HG02981 (cell line): ENCODE measurements at regions not wholly inside any gene's neighbourhood (a gene's known extent, or its start where the extent isn't known, plus 50 kb on each side); places are given as distances from the start of the nearest gene placed in this dataset.

ENCODE experiments used
- ATAC-seq: cut with Tn5 transposase; IDR thresholded peaks from one replicate; pipeline ENCODE4 v1.9.1; 2021; ENCODE audit warnings: mild to moderate bottlenecking, moderate library complexity; ENCODE audit not compliant: unreplicated experiment

- ATAC-seq = no peak
Measured at GRCh38 chr18:45518311-45519155, 96.7 kb upstream of the SLC14A2 start.

GRCh38 chr18:45519411-45520280 is 95.6 kb upstream of the SLC14A2 start:
- ATAC-seq = no peak

GRCh38 chr18:45521136-45521535 is 94.1 kb upstream of the SLC14A2 start:
- no peak for ATAC-seq

- no peak for ATAC-seq
Measured at GRCh38 chr18:45521777-45522176, 93.5 kb upstream of the SLC14A2 start.

GRCh38 chr18:45522371-45522770 is 92.9 kb upstream of the SLC14A2 start:
- ATAC-seq = no peak

- no peak for ATAC-seq
Measured at GRCh38 chr18:45525301-45525700, 90.0 kb upstream of the SLC14A2 start.

GRCh38 chr18:45526114-45526841 is 89.0 kb upstream of the SLC14A2 start:
- no peak for ATAC-seq

- no peak for ATAC-seq
Measured at GRCh38 chr18:45527891-45528290, 87.4 kb upstream of the SLC14A2 start.

GRCh38 chr18:45528712-45529336 is 86.5 kb upstream of the SLC14A2 start:
- ATAC-seq = no peak

GRCh38 chr18:45538444-45538843 is 76.8 kb upstream of the SLC14A2 start:
- no peak for ATAC-seq

GRCh38 chr18:45539491-45539891 is 75.8 kb upstream of the SLC14A2 start:
- ATAC-seq = no peak

GRCh38 chr18:45540125-45540524 is 75.2 kb upstream of the SLC14A2 start:
- ATAC-seq = no peak

- ATAC-seq = no peak
Measured at GRCh38 chr18:45541421-45541820, 73.9 kb upstream of the SLC14A2 start.

GRCh38 chr18:45542043-45542442 is 73.2 kb upstream of the SLC14A2 start:
- no peak for ATAC-seq

- no peak for ATAC-seq
Measured at GRCh38 chr18:45547910-45548309, 67.4 kb upstream of the SLC14A2 start.

GRCh38 chr18:45548614-45549013 is 66.7 kb upstream of the SLC14A2 start:
- no peak for ATAC-seq

GRCh38 chr18:45549290-45549689 is 66.0 kb upstream of the SLC14A2 start:
- no peak for ATAC-seq

- ATAC-seq = no peak
Measured at GRCh38 chr18:45551142-45551815, 64.0 kb upstream of the SLC14A2 start.

GRCh38 chr18:45553723-45554388 is 61.4 kb upstream of the SLC14A2 start:
- no peak for ATAC-seq

GRCh38 chr18:45554389-45554737 is 60.9 kb upstream of the SLC14A2 start:
- ATAC-seq = no peak
